Loucy (cell line): ENCODE measurements at regions not wholly inside any gene's neighbourhood (a gene's known extent, or its start where the extent isn't known, plus 50 kb on each side); places are given as distances from the start of the nearest gene placed in this dataset.

Source experiments
- EZH2phosphoT487 ChIP-seq: fragments of 200-600 bp; IDR thresholded peaks from 2 replicates; pipeline ENCODE4 v1.6.1; 2018; ENCODE audit warnings: antibody characterized with exemption, mild to moderate bottlenecking, moderate library complexity, borderline replicate concordance
- TF ChIP-seq, protein P1 (sequence below): fragments of 200-600 bp; sonication (generic); conservative IDR thresholded peaks from 2 replicates; pipeline ENCODE4 v1.5.1; 2014; ENCODE audit warnings: mild to moderate bottlenecking, antibody characterized with exemption, low read length

DNA sequence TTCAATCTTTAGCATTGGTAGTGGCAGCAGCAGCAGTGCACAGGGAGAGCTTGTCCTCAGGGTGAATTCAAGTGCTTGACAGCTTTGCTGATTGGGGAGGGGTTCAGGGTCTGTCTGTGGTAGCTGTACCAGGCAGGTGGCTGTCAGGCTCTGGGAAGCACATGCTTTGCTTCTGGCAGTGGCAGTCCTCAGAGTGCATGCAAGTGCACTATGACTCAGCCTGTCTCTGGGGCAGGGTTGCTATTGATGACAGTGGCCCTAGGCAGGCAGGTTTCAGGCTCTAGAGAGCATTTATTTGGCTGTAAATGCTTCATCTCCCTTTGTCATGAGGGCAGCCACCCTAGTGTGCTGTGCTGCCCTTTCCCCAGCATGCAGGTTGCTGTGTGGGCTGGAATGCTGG lies 251.9 kb upstream of the LRRC7 start:
- TF ChIP-seq, protein P1, sequence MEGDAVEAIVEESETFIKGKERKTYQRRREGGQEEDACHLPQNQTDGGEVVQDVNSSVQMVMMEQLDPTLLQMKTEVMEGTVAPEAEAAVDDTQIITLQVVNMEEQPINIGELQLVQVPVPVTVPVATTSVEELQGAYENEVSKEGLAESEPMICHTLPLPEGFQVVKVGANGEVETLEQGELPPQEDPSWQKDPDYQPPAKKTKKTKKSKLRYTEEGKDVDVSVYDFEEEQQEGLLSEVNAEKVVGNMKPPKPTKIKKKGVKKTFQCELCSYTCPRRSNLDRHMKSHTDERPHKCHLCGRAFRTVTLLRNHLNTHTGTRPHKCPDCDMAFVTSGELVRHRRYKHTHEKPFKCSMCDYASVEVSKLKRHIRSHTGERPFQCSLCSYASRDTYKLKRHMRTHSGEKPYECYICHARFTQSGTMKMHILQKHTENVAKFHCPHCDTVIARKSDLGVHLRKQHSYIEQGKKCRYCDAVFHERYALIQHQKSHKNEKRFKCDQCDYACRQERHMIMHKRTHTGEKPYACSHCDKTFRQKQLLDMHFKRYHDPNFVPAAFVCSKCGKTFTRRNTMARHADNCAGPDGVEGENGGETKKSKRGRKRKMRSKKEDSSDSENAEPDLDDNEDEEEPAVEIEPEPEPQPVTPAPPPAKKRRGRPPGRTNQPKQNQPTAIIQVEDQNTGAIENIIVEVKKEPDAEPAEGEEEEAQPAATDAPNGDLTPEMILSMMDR, result no peak
- TF ChIP-seq EZH2phosphoT487, result no peak
